ENCODE measurements at regions not wholly inside any gene's neighbourhood (a gene's known extent, or its start where the extent isn't known, plus 50 kb on each side); places are given as distances from the start of the nearest gene placed in this dataset.

DNA sequence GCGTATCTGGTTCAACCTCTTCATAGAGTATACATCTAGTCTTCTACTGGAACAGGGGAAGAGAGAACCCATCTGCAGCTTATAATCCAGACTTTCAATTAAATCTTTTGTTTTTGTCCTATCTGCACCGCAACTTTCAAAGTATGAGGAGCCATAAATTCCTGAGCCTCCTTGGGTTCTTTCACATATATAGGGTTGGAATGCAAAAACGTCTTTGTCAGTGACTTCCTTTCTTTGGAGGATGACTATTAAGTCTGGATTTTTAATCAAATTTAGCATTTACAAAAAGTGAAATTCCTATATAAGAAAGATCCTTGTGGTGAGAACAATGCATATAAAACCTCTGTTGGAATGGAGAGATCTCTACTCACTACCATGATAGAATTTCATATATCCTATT is 370.8 kb downstream of the TMEM38B start:
- no peak for FAIRE-seq
- TF ChIP-seq, protein P1, sequence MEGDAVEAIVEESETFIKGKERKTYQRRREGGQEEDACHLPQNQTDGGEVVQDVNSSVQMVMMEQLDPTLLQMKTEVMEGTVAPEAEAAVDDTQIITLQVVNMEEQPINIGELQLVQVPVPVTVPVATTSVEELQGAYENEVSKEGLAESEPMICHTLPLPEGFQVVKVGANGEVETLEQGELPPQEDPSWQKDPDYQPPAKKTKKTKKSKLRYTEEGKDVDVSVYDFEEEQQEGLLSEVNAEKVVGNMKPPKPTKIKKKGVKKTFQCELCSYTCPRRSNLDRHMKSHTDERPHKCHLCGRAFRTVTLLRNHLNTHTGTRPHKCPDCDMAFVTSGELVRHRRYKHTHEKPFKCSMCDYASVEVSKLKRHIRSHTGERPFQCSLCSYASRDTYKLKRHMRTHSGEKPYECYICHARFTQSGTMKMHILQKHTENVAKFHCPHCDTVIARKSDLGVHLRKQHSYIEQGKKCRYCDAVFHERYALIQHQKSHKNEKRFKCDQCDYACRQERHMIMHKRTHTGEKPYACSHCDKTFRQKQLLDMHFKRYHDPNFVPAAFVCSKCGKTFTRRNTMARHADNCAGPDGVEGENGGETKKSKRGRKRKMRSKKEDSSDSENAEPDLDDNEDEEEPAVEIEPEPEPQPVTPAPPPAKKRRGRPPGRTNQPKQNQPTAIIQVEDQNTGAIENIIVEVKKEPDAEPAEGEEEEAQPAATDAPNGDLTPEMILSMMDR (IDR thresholded peaks at IDR 0.05; ENCODE audit: insufficient read depth, missing control alignments) = no peak
- no peak for DNase-seq (ENCODE audit: insufficient read length, low spot score)

DNA sequence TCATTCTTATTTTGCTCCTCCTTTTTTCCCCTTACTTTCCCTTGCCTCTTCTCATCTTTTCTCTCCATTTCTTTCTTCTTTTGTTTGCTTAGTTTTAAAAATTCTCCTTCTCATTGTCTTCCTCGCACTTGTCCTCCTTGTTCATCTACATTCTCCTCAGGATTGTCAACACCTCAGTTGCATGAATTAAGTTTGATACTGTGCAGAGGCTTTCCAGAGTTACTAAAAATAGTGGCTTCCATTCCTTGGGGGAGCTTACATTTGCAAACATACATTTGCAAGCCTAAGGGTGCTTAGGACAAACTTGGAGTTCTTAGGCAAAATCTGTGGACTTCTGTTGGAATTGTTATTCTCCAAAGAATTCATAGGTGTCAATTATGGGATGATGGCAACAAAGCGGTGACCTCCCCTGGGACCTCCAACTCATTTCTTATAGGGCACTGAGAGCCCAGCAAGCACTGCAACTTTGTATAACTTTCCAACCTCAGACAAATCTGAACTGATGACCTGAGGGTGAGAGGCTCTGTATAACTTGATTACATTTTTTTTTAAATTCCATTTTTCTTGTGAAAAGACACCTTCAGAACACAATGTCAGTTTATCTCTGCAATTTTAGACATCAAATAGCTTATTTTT is 371.4 kb downstream of the TMEM38B start:
- TF ChIP-seq, protein P1 (IDR thresholded peaks at IDR 0.05; ENCODE audit: insufficient read depth, missing control alignments) = no peak
- DNase-seq (ENCODE audit: insufficient read length, low spot score) (no peak), FAIRE-seq (no peak)

DNA sequence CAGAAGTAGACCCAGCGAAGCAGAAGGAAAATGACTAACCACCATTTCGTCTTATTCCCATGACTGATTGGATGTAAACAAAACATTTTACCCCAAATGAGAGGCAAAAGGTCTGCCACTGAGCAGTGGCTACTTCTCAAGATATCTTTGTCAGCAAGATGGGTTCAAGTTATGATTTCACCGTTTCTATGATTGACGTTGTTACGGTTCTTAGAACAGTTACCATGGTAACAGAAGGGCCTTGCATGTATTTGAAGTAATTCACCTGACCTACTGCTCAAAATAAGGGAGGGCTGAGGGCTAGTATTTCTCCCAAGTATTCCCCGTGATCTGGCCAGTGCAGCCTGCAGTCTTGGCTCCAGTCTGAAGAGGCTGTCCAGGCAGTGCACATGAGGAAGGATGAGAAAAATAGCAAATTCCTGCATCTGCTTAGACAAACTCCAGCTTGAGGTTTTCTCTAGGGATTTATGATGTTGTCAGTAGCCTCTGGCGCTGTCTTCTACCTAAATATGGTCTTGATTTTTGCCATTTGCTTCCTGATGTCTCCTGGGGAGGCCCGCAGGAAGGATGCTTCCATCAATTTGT is 372.7 kb downstream of the TMEM38B start:
- FAIRE-seq = no peak
- DNase-seq (ENCODE audit: insufficient read length, low spot score) = no peak
- TF ChIP-seq, protein P1 (IDR thresholded peaks at IDR 0.05; ENCODE audit: insufficient read depth, missing control alignments) = no peak

DNA sequence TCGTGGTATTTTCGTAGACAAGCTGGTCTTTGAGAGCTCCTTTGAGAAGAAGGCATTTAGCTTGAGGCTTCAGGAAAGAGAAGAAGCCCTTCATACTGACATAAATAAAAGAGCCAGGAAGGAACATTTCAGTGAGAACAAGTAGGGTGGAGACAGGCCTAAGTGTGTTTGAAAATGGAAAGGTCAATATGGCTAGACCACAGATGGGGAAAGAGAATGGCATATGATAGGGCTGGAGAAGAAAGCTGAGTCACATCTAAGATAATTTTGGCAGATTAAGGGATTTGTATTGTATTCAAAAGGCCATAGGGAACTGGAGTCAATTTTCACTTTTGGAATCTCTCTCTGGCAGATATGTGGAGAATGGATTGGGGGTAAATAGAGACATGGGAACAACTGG is 374.9 kb downstream of the TMEM38B start:
- DNase-seq (ENCODE audit: insufficient read length, low spot score) = no peak
- FAIRE-seq = no peak
- TF ChIP-seq, protein P1 (IDR thresholded peaks at IDR 0.05; ENCODE audit: insufficient read depth, missing control alignments) = no peak

DNA sequence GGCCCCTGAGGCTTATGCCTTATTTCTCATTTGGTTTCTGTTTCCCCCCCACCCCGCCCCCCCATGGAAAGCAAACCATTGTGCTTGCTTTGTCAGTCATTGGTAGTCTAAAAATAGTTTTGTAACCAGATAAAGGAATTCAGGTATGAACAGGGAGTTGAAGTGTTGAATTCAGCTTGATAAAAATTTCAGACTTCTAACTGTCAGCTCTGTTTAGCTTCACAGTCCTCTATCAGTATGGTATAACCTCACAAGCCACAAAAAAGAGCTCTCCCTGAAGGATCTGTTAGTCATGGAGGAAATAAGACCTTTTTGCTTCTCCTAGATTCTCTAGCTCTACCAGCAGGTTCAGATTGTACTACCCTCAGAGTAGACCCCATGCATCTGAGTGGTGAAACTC is 378.1 kb downstream of the TMEM38B start:
- DNase-seq (ENCODE audit: insufficient read length, low spot score) (no peak), FAIRE-seq (no peak)
- TF ChIP-seq, protein P1 (IDR thresholded peaks at IDR 0.05; ENCODE audit: insufficient read depth, missing control alignments) = no peak

DNA sequence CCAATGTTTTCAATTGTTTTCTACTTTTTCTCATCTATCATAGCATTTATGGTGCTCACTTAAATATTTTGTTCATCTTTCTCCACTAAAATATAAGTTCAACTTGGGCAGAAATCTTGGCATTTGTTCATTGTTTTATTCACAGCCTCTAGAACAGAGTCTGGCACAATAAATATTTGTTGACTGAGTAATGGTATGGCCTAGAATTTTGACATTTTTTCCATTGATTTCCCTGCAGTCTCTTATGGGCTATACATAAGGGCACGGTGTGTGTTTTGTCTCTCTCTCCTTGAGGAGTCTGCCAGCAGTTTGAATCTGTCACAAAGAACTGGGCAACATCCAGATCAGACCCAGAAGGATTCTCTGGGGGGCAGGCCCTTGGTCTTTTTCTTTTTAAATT is 379.7 kb downstream of the TMEM38B start:
- no peak for DNase-seq (ENCODE audit: insufficient read length, low spot score)
- no peak for FAIRE-seq
- TF ChIP-seq, protein P1 (IDR thresholded peaks at IDR 0.05; ENCODE audit: insufficient read depth, missing control alignments) = no peak

DNA sequence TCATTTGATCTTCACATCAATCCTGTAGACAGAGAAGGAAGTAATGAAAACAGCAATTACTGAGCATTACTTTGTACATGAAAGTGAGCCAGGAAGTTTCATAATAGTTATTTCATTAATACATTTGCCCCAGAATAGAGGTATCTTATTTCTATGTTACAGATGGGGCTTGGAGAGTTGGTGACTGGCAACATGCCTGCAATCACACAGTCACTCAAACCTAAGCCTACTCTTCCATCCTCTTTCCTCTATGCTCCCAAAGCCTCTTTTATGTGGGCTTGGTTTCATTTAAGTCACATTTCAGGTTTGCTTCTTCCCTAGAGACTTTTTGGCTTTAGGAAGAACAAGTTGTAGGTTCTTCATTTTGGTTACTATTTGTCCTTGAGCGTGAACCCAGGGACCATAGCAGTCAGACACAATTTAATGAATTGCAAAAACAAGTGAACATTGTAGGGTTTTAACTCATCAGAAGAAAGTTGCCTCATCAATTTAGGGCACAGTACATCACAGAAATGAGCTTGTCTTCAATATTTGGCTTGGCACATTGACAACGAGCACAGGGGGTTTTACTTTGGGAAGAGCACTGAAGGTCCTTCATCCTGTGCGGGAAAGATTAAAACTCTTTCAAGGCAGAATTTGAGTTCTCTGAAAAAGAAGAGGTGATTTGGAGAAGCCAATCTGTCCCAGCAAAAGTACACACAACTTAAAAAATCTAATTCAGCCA is 381.1 kb downstream of the TMEM38B start:
- no peak for FAIRE-seq
- DNase-seq (ENCODE audit: insufficient read length, low spot score) = no peak
- TF ChIP-seq, protein P1 (IDR thresholded peaks at IDR 0.05; ENCODE audit: insufficient read depth, missing control alignments) = no peak
